ENCODE measurements at regions not wholly inside any gene's neighbourhood (a gene's known extent, or its start where the extent isn't known, plus 50 kb on each side); places are given as distances from the start of the nearest gene placed in this dataset.

DNA sequence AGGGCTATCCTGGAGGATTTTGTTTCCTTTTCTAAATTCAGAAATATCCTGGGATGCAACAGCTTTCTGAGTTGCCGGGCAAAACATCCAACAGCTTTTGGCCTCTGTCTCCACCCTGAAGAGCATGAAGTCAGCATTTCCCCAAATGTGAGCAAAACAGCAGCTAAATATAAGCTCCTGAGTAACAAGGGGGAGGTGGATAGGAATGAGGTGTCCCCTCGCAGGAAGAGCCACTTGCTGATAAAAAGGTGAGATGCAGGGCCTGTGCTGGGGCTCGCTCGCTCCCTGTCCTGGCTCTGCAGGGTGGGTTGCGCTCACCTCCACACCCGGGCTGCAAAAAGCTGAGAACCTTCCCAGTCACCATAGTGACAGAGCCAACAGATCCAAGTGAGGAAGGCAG is 264.3 kb downstream of the ZEB1 start:
- TF ChIP-seq, protein P1, sequence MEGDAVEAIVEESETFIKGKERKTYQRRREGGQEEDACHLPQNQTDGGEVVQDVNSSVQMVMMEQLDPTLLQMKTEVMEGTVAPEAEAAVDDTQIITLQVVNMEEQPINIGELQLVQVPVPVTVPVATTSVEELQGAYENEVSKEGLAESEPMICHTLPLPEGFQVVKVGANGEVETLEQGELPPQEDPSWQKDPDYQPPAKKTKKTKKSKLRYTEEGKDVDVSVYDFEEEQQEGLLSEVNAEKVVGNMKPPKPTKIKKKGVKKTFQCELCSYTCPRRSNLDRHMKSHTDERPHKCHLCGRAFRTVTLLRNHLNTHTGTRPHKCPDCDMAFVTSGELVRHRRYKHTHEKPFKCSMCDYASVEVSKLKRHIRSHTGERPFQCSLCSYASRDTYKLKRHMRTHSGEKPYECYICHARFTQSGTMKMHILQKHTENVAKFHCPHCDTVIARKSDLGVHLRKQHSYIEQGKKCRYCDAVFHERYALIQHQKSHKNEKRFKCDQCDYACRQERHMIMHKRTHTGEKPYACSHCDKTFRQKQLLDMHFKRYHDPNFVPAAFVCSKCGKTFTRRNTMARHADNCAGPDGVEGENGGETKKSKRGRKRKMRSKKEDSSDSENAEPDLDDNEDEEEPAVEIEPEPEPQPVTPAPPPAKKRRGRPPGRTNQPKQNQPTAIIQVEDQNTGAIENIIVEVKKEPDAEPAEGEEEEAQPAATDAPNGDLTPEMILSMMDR (conservative IDR thresholded peaks at IDR 0.05; ENCODE audit: low read depth, low read length): no peak
- TF ChIP-seq EZH2 (IDR thresholded peaks at IDR 0.05; ENCODE audit: low read length, unreplicated experiment): no peak
- TF ChIP-seq EZH2phosphoT487 (IDR thresholded peaks at IDR 0.05; ENCODE audit: borderline replicate concordance, low read length): no peak

GRCh38 chr10:31582365-31583052 is 263.5 kb downstream of the ZEB1 start:
- intact Hi-C loops (cut with micrococcal nuclease): no loop called here
- CTCF ChIA-PET: no interaction called here
- H3K27ac ChIP-seq (ENCODE audit: low read length): peak overlapping the region; percentile 36
- no peaks in the 10 kb centered on the region for H4K20me1 ChIP-seq (ENCODE audit: low read length)
- DNase-seq: peak; percentile 69
- 0 out of 2 replicates have a peak overlapping the region, but pooled peaks have one; percentile 4 for H2AFZ ChIP-seq (ENCODE audit: low read length)
- H3K79me2 ChIP-seq (ENCODE audit: low read length): no peaks in the 10 kb centered on the region
- POLR2A ChIA-PET (ENCODE audit: unreplicated experiment): no interaction called here
- H3K9me3 ChIP-seq (ENCODE audit: low read length): no peaks in the 10 kb centered on the region
- no peak overlapping the region for H3K9ac ChIP-seq (ENCODE audit: low read length)
- no peak overlapping the region for H3K4me3 ChIP-seq (ENCODE audit: low read length)
- TF ChIP-seq EZH2 (IDR thresholded peaks at IDR 0.05; ENCODE audit: low read length, unreplicated experiment) (no peak), EZH2phosphoT487 (IDR thresholded peaks at IDR 0.05; ENCODE audit: borderline replicate concordance, low read length) (no peak)
- TF ChIP-seq, protein P1 (conservative IDR thresholded peaks at IDR 0.05; ENCODE audit: low read depth, low read length): no peak
- no peaks in the 10 kb centered on the region for H3K36me3 ChIP-seq (ENCODE audit: low read depth, low read length)
- no TSS peak for BruUV-seq (replicated peaks)
- H3K4me1 ChIP-seq (ENCODE audit: insufficient read depth, low read length): peaks cover 21% of the 10 kb centered on the region
- H3K4me2 ChIP-seq (ENCODE audit: low read length): peak overlapping the region; percentile 51; the same call in 1 of the 2 replicates
- no peaks in the 10 kb centered on the region for H3F3A ChIP-seq (ENCODE audit: low read length, unreplicated experiment)
- peak; percentile 97 for ATAC-seq
- no peaks in the 10 kb centered on the region for H3K9me2 ChIP-seq (replicated peaks; ENCODE audit: low read length)
- no peaks in the 10 kb centered on the region for H3K27me3 ChIP-seq (ENCODE audit: low read length)

More for the DNA sequence above, 264.3 kb downstream of the ZEB1 start:
- Histone ChIP-seq H3K9ac (ENCODE audit: low read length) (no peak overlapping the region), H3K27me3 (ENCODE audit: low read length) (no peaks in the 10 kb centered on the region), H4K20me1 (ENCODE audit: low read length) (no peaks in the 10 kb centered on the region), H3K9me2 (replicated peaks; ENCODE audit: low read length) (no peaks in the 10 kb centered on the region), H2AFZ (ENCODE audit: low read length) (no peak overlapping the region), H3K79me2 (ENCODE audit: low read length) (no peaks in the 10 kb centered on the region), H3K9me3 (ENCODE audit: low read length) (no peaks in the 10 kb centered on the region), H3K4me2 (ENCODE audit: low read length) (peak overlapping the region; percentile 51; the same call in 1 of the 2 replicates), H3F3A (ENCODE audit: low read length, unreplicated experiment) (no peaks in the 10 kb centered on the region), H3K36me3 (ENCODE audit: low read depth, low read length) (no peaks in the 10 kb centered on the region), H3K4me1 (ENCODE audit: insufficient read depth, low read length) (peaks cover 21% of the 10 kb centered on the region), H3K27ac (ENCODE audit: low read length) (peak overlapping the region; percentile 36), H3K4me3 (ENCODE audit: low read length) (no peak overlapping the region)
- POLR2A ChIA-PET (ENCODE audit: unreplicated experiment): no interaction called here
- no TSS peak for BruUV-seq (replicated peaks)
- ATAC-seq (no peak), DNase-seq (no peak)
- CTCF ChIA-PET: no interaction called here
- intact Hi-C loops (cut with micrococcal nuclease): no loop called here

- no peaks in the 10 kb centered on the region for H3K9me2 ChIP-seq (replicated peaks; ENCODE audit: low read length)
- H2AFZ ChIP-seq (ENCODE audit: low read length): no peak overlapping the region
- intact Hi-C loops (cut with micrococcal nuclease): no loop called here
- BruUV-seq (replicated peaks): no TSS peak
- no peaks in the 10 kb centered on the region for H4K20me1 ChIP-seq (ENCODE audit: low read length)
- ChIA-PET CTCF (no interaction called here), POLR2A (ENCODE audit: unreplicated experiment) (no interaction called here)
- H3K79me2 ChIP-seq (ENCODE audit: low read length): no peaks in the 10 kb centered on the region
- ATAC-seq (peak; percentile 42), DNase-seq (peak; percentile 59)
- no peaks in the 10 kb centered on the region for H3K9me3 ChIP-seq (ENCODE audit: low read length)
- H3F3A ChIP-seq (ENCODE audit: low read length, unreplicated experiment): no peaks in the 10 kb centered on the region
- H3K27ac ChIP-seq (ENCODE audit: low read length): peak overlapping the region; percentile 34
- H3K4me2 ChIP-seq (ENCODE audit: low read length): 0 out of 2 replicates have a peak overlapping the region, but pooled peaks have one; percentile 28
- H3K4me1 ChIP-seq (ENCODE audit: insufficient read depth, low read length): peaks cover 21% of the 10 kb centered on the region
- H3K4me3 ChIP-seq (ENCODE audit: low read length): no peak overlapping the region
- H3K9ac ChIP-seq (ENCODE audit: low read length): no peak overlapping the region
- TF ChIP-seq EZH2 (IDR thresholded peaks at IDR 0.05; ENCODE audit: low read length, unreplicated experiment) (no peak), EZH2phosphoT487 (IDR thresholded peaks at IDR 0.05; ENCODE audit: borderline replicate concordance, low read length) (no peak)
- TF ChIP-seq, protein P1 (conservative IDR thresholded peaks at IDR 0.05; ENCODE audit: low read depth, low read length): no peak
- no peaks in the 10 kb centered on the region for H3K27me3 ChIP-seq (ENCODE audit: low read length)
- H3K36me3 ChIP-seq (ENCODE audit: low read depth, low read length): no peaks in the 10 kb centered on the region
Measured at GRCh38 chr10:31581741-31582323, 262.8 kb downstream of the ZEB1 start.

Data from PC-3 (cell line).